H1 (cell line): ENCODE measurements at regions not wholly inside any gene's neighbourhood (a gene's known extent, or its start where the extent isn't known, plus 50 kb on each side); places are given as distances from the start of the nearest gene placed in this dataset.

Experiments
- CTCF ChIA-PET: fragments of 300-600 bp; sonication (Branson Sonifier 250); formaldehyde crosslinking; loops from one replicate; lab custom pipeline; 2021; ENCODE audit not compliant: partially characterized antibody; lab: Charles Lee
- POLR2A ChIA-PET: fragments of 300-600 bp; sonication (Branson Sonifier 250); formaldehyde crosslinking; loops from one replicate; lab custom pipeline; 2021; ENCODE audit warnings: inconsistent platforms; ENCODE audit not compliant: partially characterized antibody; lab: Charles Lee
- DNase-seq, 2 experiments: peaks; one replicate each; pipeline versions ENCODE4 v3.0.0 to v3.0.0-alpha.2; 2010 to 2022; ENCODE audit warnings: low spot score in 2 of 2, low read depth in 1 of 2, mixed read lengths in 1 of 2
- FAIRE-seq: peaks from 2 replicates; lab custom pipeline; 2011; peaks lifted over from hg19 to GRCh38; lab: Jason Lieb, UNC
- H2AFZ ChIP-seq: 2 replicates; pipeline ENCODE4 v1.8.1; 2012; ENCODE audit warnings: low read length, inconsistent platforms
- H2AK5ac ChIP-seq: 2 replicates; pipeline ENCODE4 v1.6.1; 2013; ENCODE audit warnings: low read depth, low read length
- H2BK120ac ChIP-seq: replicated peaks from 2 replicates; pipeline ENCODE3; 2013; ENCODE audit warnings: low read depth, low read length, inconsistent platforms
- H2BK12ac ChIP-seq: 2 replicates; pipeline ENCODE4 v1.6.1; 2013; ENCODE audit warnings: low read depth, low read length
- H2BK15ac ChIP-seq: 2 replicates; pipeline ENCODE4 v1.6.1; 2013; ENCODE audit warnings: low read length
- H2BK20ac ChIP-seq: 2 replicates; pipeline ENCODE4 v1.6.1; 2013; ENCODE audit warnings: low read length
- H2BK5ac ChIP-seq: 2 replicates; pipeline ENCODE4 v1.6.1; 2013; ENCODE audit warnings: low read depth, low read length
- H3K14ac ChIP-seq: 2 replicates; pipeline ENCODE4 v1.6.1; 2013; ENCODE audit warnings: inconsistent platforms; ENCODE audit not compliant: insufficient read length
- H3K18ac ChIP-seq: 2 replicates; pipeline ENCODE4 v1.6.1; 2013; ENCODE audit warnings: low read length; ENCODE audit errors: extremely low read depth
- H3K23ac ChIP-seq: 2 replicates; pipeline ENCODE4 v1.6.1; 2013; ENCODE audit warnings: inconsistent platforms; ENCODE audit not compliant: insufficient read length
- H3K23me2 ChIP-seq: 2 replicates; pipeline ENCODE4 v1.6.1; 2013; ENCODE audit warnings: low read depth, low read length
- H3K27ac ChIP-seq: 2 replicates; pipeline ENCODE4 v1.6.1; 2011; ENCODE audit warnings: low read depth, low read length, inconsistent platforms
- H3K27me3 ChIP-seq, 4 experiments: replicated peaks in 1 of 4; 1 replicate in 1 of 4; 2 replicates in 3 of 4; pipeline versions ENCODE4 v1.6.1 to v1.8.1; 2011 to 2013; ENCODE audit warnings: low read length in 3 of 4, mild to moderate bottlenecking in 3 of 4, inconsistent platforms in 2 of 4, mixed read lengths in 2 of 4, moderate library complexity in 1 of 4; ENCODE audit not compliant: control insufficient read depth in 3 of 4, insufficient read depth in 3 of 4; ENCODE audit errors: extremely low read depth in 1 of 4
- H3K36me3 ChIP-seq, 4 experiments: 2 replicates each; pipeline versions ENCODE4 v1.6.1 to v1.8.1; 2011 to 2013; ENCODE audit warnings: mild to moderate bottlenecking in 4 of 4, low read length in 3 of 4, moderate library complexity in 2 of 4, control low read depth in 1 of 4, inconsistent platforms in 1 of 4; ENCODE audit not compliant: insufficient read depth in 4 of 4, control insufficient read depth in 2 of 4
- H3K4ac ChIP-seq: replicated peaks from 2 replicates; pipeline ENCODE3; 2013; ENCODE audit warnings: low read length, low read depth, mixed read lengths, inconsistent platforms; ENCODE audit not compliant: insufficient read length
- H3K4me1 ChIP-seq, 4 experiments: replicated peaks in 1 of 4; 1 replicate in 1 of 4; 2 replicates in 3 of 4; pipeline versions ENCODE4 v1.6.1 to v1.8.1; 2011 to 2013; ENCODE audit warnings: low read length in 3 of 4, inconsistent platforms in 2 of 4, mixed read lengths in 1 of 4; ENCODE audit not compliant: insufficient read depth in 4 of 4, control insufficient read depth in 3 of 4
- H3K4me2 ChIP-seq, 2 experiments: 2 replicates each; pipeline versions ENCODE4 v1.6.1 to v1.8.1; 2011 to 2013; ENCODE audit warnings: low read depth in 2 of 2, low read length in 2 of 2, control low read depth in 1 of 2, inconsistent platforms in 1 of 2, mild to moderate bottlenecking in 1 of 2; ENCODE audit not compliant: insufficient read depth in 1 of 2
- H3K4me3 ChIP-seq, 4 experiments: fragments of 200-600, 300-600 bp in 1 of 4; sonication (generic), shearing (Covaris generic), sonication (Bioruptor Twin) in 1 of 4; 2 replicates each; pipeline versions ENCODE4 v1.5.1 to v1.8.1; 2011 to 2016; ENCODE audit warnings: low read length in 4 of 4, low read depth in 3 of 4, control low read depth in 2 of 4, inconsistent platforms in 2 of 4, mild to moderate bottlenecking in 2 of 4, mixed read lengths in 1 of 4, moderate library complexity in 1 of 4; ENCODE audit not compliant: insufficient read depth in 2 of 4; ENCODE audit errors: extremely low read depth in 1 of 4
- H3K56ac ChIP-seq: replicated peaks from 2 replicates; pipeline ENCODE3; 2013; ENCODE audit warnings: low read depth, mild to moderate bottlenecking, mixed read lengths, low read length, inconsistent platforms; ENCODE audit not compliant: insufficient read length
- H3K79me1 ChIP-seq: 2 replicates; pipeline ENCODE4 v1.6.1; 2013; ENCODE audit warnings: low read depth, low read length, control low read depth
- H3K79me2 ChIP-seq, 2 experiments: 2 replicates each; pipeline versions ENCODE4 v1.6.1 to v1.8.1; 2012 to 2013; ENCODE audit warnings: low read length in 2 of 2, mild to moderate bottlenecking in 2 of 2, inconsistent platforms in 1 of 2; ENCODE audit not compliant: insufficient read depth in 2 of 2, control insufficient read depth in 1 of 2
- H3K9ac ChIP-seq, 4 experiments: replicated peaks in 1 of 4; 1 replicate in 1 of 4; 2 replicates in 3 of 4; pipeline versions ENCODE4 v1.6.1 to v1.8.1; 2011 to 2013; ENCODE audit warnings: low read depth in 3 of 4, low read length in 3 of 4, control low read depth in 2 of 4, mild to moderate bottlenecking in 2 of 4, moderate library complexity in 2 of 4, inconsistent platforms in 1 of 4; ENCODE audit errors: extremely low read depth in 1 of 4
- H3K9me3 ChIP-seq, 2 experiments: 2 replicates each; pipeline versions ENCODE4 v1.6.1 to v1.8.1; 2012 to 2013; ENCODE audit warnings: mild to moderate bottlenecking in 2 of 2, moderate library complexity in 2 of 2, control low read depth in 1 of 2, inconsistent platforms in 1 of 2, low read depth in 1 of 2, low read length in 1 of 2, mixed read lengths in 1 of 2; ENCODE audit not compliant: insufficient read depth in 2 of 2
- H4K20me1 ChIP-seq, 2 experiments: replicated peaks in 1 of 2; 2 replicates each; pipeline versions ENCODE3 to v1.8.1; 2011 to 2013; ENCODE audit warnings: inconsistent platforms in 2 of 2, low read length in 2 of 2, mild to moderate bottlenecking in 1 of 2; ENCODE audit not compliant: insufficient read depth in 2 of 2, control insufficient read depth in 1 of 2
- H4K5ac ChIP-seq: 2 replicates; pipeline ENCODE4 v1.6.1; 2013; ENCODE audit warnings: low read length, low read depth, mixed read lengths, inconsistent platforms; ENCODE audit not compliant: insufficient read length
- H4K8ac ChIP-seq: 2 replicates; pipeline ENCODE4 v1.8.0; 2013; ENCODE audit warnings: mild to moderate bottlenecking, moderate library complexity, low read length, inconsistent platforms; ENCODE audit not compliant: insufficient read depth; ENCODE audit errors: extremely low read depth
- H4K91ac ChIP-seq: replicated peaks from 2 replicates; pipeline ENCODE3; 2013; ENCODE audit warnings: low read length, mixed read lengths, inconsistent platforms; ENCODE audit not compliant: insufficient read length
- CREB1 ChIP-seq: IDR thresholded peaks from 2 replicates; pipeline ENCODE4 v1.6.1; 2012; ENCODE audit warnings: inconsistent platforms
- KDM5A ChIP-seq: fragments of 200-600 bp; IDR thresholded peaks from 2 replicates; pipeline ENCODE4 v1.7.1; 2012; ENCODE audit warnings: mild to moderate bottlenecking, low read length, inconsistent platforms, mixed read lengths
- WGBS, 2 experiments: shearing (Covaris generic) in 1 of 2; methylation state at CpG; one replicate each; pipeline versions ENCODE4 v1.1.6 to v1.1.7; 2013 to 2015; ENCODE audit warnings: low lambda C conversion rate in 2 of 2, mixed read lengths in 2 of 2, inconsistent platforms in 1 of 2, low coverage in 1 of 2, missing lambda C conversion rate in 1 of 2; ENCODE audit not compliant: insufficient replicate concordance in 2 of 2, insufficient coverage in 1 of 2, insufficient read length in 1 of 2; ENCODE audit errors: extremely low coverage in 1 of 2, missing lambda C conversion rate in 1 of 2; 5-methylcytosine and 5-hydroxymethylcytosine counted together
- TF ChIP-seq, protein P1 (sequence below): IDR thresholded peaks from 2 replicates; pipeline ENCODE4 v1.6.1; 2012; ENCODE audit warnings: inconsistent platforms

DNA sequence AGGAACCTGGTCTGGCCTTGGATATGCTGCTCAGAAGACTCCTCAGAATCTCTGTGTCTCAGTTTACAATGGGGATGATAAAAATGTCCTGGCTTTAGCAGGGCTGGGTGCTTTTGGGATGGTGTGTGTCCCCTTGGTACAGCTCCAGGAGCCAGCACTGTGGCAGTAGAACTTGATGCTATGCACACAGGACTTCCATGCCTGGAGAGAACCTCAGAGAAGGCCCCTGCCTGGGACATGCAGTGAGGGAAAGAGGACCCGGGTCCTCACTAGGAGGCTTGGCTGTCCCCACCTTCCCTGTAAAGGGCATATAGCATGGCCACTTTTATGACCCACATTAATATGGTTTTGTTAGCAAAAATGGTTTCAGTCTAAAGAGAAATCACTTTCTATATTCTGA, 100.5 kb downstream of the GLRX3 start:
- H2BK12ac ChIP-seq: no peak overlapping the region
- no peak overlapping the region for H2BK120ac ChIP-seq
- ChIA-PET POLR2A (no interaction called here), CTCF (interaction anchor here (0.6 kb wide), 1 partner anchor 92 kb away, joined by 3 read pairs; no protein-coding TSS in a partner anchor)
- H2BK15ac ChIP-seq: no peak overlapping the region
- no peak overlapping the region for H3K4me3 ChIP-seq
- DNase-seq (no peak), FAIRE-seq (no peak)
- H3K27ac ChIP-seq: no peak overlapping the region
- H3K23ac ChIP-seq: no peak overlapping the region
- no peaks in the 10 kb centered on the region for H3K36me3 ChIP-seq
- no peak overlapping the region for H3K14ac ChIP-seq
- 80% methylated on average over 1 of the region's 1 CpG; no CpG with 5 or more reads in 1 of the 2 experiments for WGBS, 2 experiments
- H4K20me1 ChIP-seq: peaks cover 0 to 2% of the 10 kb centered on the region in 2 experiments
- H4K8ac ChIP-seq: no peak overlapping the region
- no peaks in the 10 kb centered on the region for H3K79me1 ChIP-seq
- H3K27me3 ChIP-seq: no peaks in the 10 kb centered on the region
- no peak overlapping the region for H3K4ac ChIP-seq
- H3K9ac ChIP-seq: no peak overlapping the region
- H4K91ac ChIP-seq: no peak overlapping the region
- no peak overlapping the region for H3K18ac ChIP-seq
- no peak overlapping the region for H2BK20ac ChIP-seq
- H3K4me1 ChIP-seq: no peaks in the 10 kb centered on the region
- no peak overlapping the region for H2AK5ac ChIP-seq
- H3K23me2 ChIP-seq: no peaks in the 10 kb centered on the region
- H3K9me3 ChIP-seq: peaks cover 0 to 6% of the 10 kb centered on the region in 2 experiments; a peak in 2 of 4 replicates
- no peak overlapping the region for H2BK5ac ChIP-seq
- TF ChIP-seq, protein P1, sequence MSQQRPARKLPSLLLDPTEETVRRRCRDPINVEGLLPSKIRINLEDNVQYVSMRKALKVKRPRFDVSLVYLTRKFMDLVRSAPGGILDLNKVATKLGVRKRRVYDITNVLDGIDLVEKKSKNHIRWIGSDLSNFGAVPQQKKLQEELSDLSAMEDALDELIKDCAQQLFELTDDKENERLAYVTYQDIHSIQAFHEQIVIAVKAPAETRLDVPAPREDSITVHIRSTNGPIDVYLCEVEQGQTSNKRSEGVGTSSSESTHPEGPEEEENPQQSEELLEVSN: no peak
- TF ChIP-seq KDM5A (no peak), CREB1 (no peak)
- no peak overlapping the region for H3K4me2 ChIP-seq
- H4K5ac ChIP-seq: no peak overlapping the region
- H3K79me2 ChIP-seq: no peaks in the 10 kb centered on the region
- no peak overlapping the region for H3K56ac ChIP-seq
- no peak overlapping the region for H2AFZ ChIP-seq
